GM19324 (cell line): ENCODE measurements at regions not wholly inside any gene's neighbourhood (a gene's known extent, or its start where the extent isn't known, plus 50 kb on each side); places are given as distances from the start of the nearest gene placed in this dataset.

Source experiments
- ATAC-seq: cut with Tn5 transposase; IDR thresholded peaks from one replicate; pipeline ENCODE4 v1.9.1; 2021; ENCODE audit warnings: mild to moderate bottlenecking, moderate library complexity; ENCODE audit not compliant: unreplicated experiment, low FRiP score

- ATAC-seq, result no peak
These were observed 54.9 kb downstream of the NKX2-1 start for GRCh38 chr14:36465178-36465577.

GRCh38 chr14:36462890-36463289 lies 57.1 kb downstream of the NKX2-1 start:
- ATAC-seq, result no peak

GRCh38 chr14:36455241-36455627 lies 64.8 kb downstream of the NKX2-1 start:
- no peak for ATAC-seq

- no peak for ATAC-seq
These were observed 65.3 kb downstream of the NKX2-1 start for GRCh38 chr14:36454599-36455240.

DNA sequence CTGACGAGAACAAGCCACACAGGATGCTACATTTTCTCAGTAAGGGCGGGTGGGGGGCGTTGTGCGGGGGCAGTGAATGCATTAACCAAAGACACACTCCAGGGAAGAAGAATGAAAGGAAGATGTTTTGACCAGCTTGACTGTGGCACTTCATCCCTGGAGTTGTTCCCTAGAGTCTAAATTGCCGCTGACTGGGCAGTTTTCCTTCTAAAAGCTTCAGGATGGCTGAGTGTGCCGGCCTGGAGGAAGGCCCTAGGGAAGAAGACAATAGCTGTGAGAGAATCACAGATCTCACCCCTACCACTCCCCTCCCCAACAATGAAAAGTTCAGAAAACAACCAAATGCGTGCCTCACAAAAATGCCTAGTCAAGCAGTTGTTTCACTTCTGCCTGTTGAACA lies 67.2 kb downstream of the NKX2-1 start:
- ATAC-seq, result no peak

GRCh38 chr14:36451310-36452065 lies 68.5 kb downstream of the NKX2-1 start:
- ATAC-seq, result no peak

- no peak for ATAC-seq
These were observed 69.5 kb downstream of the NKX2-1 start for GRCh38 chr14:36450550-36450949.

DNA sequence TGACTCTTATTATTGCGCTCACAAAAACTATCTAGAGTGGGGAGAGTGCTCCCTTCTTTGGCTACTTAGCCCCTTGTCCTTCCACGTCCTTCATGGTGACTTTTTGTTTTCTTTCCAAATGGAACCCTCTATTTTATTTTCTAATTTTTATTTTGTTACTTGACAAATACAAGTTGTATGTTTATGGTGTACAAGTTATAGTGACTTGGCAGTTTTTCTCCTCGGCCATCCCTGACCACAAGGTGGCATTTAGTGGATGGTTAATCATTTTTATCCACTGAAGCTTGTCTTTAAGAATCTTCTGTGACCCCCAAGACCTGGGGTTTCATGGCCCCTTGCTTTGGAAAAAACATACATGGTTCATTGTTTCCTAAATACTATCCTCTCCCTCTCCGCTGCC lies 70.1 kb downstream of the NKX2-1 start:
- no peak for ATAC-seq

DNA sequence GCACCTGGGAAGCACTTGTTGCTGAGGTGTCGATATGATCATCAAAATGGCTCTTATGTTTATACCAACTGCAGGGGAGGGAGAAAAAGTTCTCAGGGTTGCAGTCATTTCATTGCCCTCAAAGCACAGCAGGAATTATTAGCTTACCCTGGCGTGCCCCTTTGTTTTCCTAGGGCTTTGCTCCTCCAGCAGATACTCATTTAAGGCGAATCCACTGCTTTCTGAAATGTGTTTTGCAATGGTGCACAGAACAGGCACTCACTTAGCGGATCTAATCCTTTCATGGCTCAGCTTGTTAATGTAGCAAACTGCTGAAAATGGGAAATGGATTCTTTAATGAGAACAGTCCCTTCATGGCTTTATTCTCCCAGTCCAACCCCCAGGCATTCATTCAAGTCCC lies 76.7 kb downstream of the NKX2-1 start:
- ATAC-seq, result no peak

DNA sequence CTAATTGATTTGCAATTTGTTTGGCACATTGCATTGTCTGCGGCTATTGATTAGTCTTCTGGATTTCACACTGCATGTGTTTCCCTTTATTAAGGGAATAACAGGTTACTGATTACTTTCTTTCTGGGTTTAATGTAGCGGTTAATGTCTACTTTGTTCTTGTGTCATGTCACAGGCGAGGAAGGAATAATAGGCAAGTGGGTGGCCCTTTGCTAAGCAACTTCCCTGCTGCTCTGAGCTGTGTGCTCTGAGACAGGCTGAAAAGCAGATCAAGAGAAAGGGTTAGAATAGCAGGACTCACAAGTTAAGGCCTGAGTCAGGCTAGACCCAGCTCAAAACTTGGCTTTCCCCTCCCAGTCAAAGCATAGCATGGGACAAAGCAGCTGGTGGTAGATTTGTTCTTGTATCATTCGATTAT lies 77.2 kb downstream of the NKX2-1 start:
- no peak for ATAC-seq

GRCh38 chr14:36441283-36441682 lies 78.7 kb downstream of the NKX2-1 start:
- no peak for ATAC-seq

DNA sequence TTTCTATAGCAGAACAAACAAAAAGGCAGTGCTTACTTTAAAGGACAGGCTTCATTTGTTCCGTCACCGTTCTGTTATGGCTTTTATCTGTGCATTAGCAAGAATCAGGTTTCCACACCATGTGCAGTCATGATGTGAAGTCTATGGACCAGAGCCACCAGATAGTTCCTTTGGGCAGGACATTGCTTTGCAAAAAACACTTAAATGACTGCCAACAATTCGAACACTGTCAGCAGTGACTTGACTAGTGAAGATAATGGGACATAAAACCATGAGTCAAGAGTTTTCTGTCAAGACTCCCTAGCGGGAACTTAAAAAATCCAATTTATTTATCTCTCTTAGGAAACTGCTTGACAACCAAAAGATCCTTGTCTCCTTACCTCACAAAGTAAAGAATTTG lies 80.3 kb downstream of the NKX2-1 start:
- no peak for ATAC-seq

GRCh38 chr14:36438883-36439282 lies 81.1 kb downstream of the NKX2-1 start:
- ATAC-seq, result no peak

GRCh38 chr14:36430662-36431084 lies 89.4 kb downstream of the NKX2-1 start:
- ATAC-seq, result no peak

- no peak for ATAC-seq
These were observed 89.9 kb downstream of the NKX2-1 start for GRCh38 chr14:36430169-36430568.

DNA sequence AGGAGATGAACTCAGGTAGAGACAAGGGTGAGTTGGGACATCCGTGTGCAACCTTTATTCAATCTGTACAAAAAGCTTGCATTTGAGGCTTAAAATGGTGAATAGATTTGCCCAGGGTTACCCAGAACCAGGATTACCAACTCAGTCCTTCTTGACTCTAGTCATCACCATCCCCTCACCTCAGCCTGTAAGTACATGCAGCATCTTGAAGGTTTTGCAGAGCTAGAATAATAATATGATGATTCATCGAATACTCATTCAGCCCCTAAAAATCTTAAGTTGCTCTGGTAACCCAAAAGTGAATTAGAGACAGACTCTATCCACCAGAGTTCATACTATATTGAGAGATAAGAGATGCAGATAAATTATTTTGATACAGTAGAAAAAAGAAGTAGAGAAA lies 90.3 kb downstream of the NKX2-1 start:
- no peak for ATAC-seq

DNA sequence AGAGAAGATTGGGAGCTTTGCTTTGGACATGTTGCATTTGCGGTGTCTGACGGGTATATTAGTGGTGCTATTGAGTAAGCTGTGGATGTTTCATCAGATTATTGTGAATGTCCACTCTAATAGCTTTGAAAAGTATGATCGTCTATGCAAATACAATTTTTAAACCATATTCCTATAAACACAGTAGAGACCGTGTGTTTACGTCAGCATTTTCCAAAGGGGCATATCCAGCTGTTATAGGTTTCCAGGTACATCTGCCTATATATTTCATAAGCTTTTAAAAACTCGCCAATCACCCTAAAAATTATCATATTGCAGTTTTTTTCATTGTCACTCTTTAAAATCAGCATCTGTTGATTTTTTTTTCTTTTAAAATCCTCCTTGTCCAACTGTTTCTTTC lies 91.7 kb downstream of the NKX2-1 start:
- ATAC-seq, result no peak

GRCh38 chr14:36426836-36427235 lies 93.2 kb downstream of the NKX2-1 start:
- ATAC-seq, result no peak

DNA sequence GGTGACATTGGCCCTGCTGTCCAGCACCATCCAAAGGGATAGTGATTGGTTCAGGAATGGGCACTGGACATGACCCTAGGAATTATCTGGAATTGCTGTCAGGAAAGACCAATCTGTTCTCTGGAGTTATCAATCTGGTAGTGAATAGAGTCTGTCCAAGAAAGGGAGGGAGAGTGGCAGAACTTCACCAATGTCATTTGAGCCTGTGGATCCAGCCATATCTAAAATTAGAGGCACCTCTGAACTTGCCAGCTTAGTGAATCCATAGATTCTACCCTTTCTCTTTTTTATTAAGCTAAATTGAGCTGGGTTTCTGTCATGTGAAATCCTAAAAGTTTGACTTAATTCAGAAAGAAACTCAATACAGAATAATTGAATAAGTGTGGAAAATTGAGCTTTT lies 93.9 kb downstream of the NKX2-1 start:
- no peak for ATAC-seq

GRCh38 chr14:36424478-36425102 lies 95.4 kb downstream of the NKX2-1 start:
- ATAC-seq, result no peak

DNA sequence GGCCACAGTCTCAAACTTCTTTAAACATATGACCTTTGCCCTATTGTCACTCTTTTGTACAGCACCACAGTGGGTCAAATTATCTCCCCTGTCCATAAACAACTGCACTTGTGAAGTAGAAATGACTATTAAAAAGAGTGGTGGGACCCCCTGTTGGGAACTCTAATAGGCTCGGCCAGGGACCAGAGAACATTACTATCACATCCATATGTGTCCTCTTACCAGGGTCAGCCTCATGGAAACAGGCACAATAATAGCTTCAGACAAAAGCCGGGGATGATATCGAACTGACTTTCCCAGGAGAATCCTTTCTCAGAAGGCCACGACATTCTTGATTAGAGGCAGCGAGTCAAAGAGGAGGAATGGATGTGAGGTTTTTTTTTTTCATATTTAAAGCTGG lies 96.6 kb downstream of the NKX2-1 start:
- ATAC-seq, result no peak

- no peak for ATAC-seq
These were observed 99.8 kb upstream of the MBIP start for GRCh38 chr14:36420149-36420687.
